ENCODE measurements at regions not wholly inside any gene's neighbourhood (a gene's known extent, or its start where the extent isn't known, plus 50 kb on each side); places are given as distances from the start of the nearest gene placed in this dataset.

DNA sequence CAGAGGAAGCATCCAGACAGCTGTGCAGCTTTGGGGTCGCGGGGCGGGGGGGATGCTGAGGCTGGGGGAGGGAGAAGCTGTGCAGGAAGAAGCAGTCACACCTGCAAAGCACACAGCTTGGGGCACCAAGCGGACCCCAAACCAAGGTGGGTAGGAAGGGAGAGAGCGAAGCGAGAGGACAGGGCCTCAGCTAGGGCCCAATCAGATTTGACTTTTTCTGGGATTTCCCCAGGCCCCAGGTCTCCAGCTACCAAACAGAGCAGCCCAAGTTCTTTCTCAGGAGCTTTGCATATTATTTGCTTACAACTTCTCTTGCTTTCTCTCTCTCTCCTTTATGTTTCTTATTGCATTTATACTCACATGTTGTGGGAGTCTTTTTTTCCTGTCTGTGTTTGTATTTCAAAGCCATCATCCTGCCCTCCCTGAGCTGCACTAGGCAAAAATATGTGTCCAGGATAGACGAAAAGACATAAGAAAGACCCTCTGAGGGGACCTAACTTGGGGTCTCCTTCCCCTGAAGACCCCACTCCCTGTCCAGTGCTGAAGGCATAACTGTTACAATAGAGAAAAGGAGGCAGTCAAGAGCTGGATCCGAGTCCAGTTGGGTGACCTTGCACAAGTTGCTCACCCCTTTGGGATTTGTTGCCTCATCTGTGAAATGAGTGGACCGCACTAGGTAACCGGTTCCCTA, 50.6 kb upstream of the SMNDC1 start:
- Histone ChIP-seq H3K79me2 (ENCODE audit: insufficient read depth) (no peaks in the 10 kb centered on the region), H3K4me3 (ENCODE audit: low read depth in 2 of 2, low read length in 1 of 2) (no peak overlapping the region), H3K9me3 (no peaks in the 10 kb centered on the region; the same call in 1 of the 2 replicates), H4K20me1 (ENCODE audit: insufficient read depth) (no peaks in the 10 kb centered on the region), H3K27me3 (ENCODE audit: insufficient read depth) (no peaks in the 10 kb centered on the region), H2AFZ (ENCODE audit: low read depth) (no peak overlapping the region), H3K9ac (no peak overlapping the region), H3K27ac (ENCODE audit: low read depth in 2 of 2, low read length in 1 of 2) (no peak overlapping the region), H3F3A (replicated peaks; ENCODE audit: insufficient read depth) (peaks cover 4% of the 10 kb centered on the region), H3K4me2 (no peak overlapping the region), H3K4me1 (ENCODE audit: control insufficient read depth in 1 of 2, insufficient read depth in 2 of 2, low read depth in 1 of 2, low read length in 1 of 2) (peaks cover 9 to 17% of the 10 kb centered on the region in 2 experiments; a peak in 3 of 4 replicates), H3K9me2 (no peaks in the 10 kb centered on the region), H3K36me3 (replicated peaks in 1 of 2; ENCODE audit: control insufficient read depth in 1 of 2, insufficient read depth in 2 of 2, low read length in 1 of 2) (no peaks in the 10 kb centered on the region)
- CTCF ChIA-PET: interaction anchor here (0.7 to 5.8 kb wide), 22 partner anchors 10 to 465 kb away, joined by 3 to 112 read pairs (median 5); no protein-coding TSS in a partner anchor
- 75% methylated on average over 7 of the region's 10 CpGs for WGBS (ENCODE audit: low lambda C conversion rate)
- no peak for DNase-seq
- TF ChIP-seq CHD2 (IDR thresholded peaks at IDR 0.05; ENCODE audit: low read length, partially characterized antibody): no peak
- TF ChIP-seq FOXJ3 (CRISPR knock-in tag; IDR thresholded peaks at IDR 0.05): no peak
- TF ChIP-seq EZH2phosphoT487 (IDR thresholded peaks at IDR 0.05; ENCODE audit: borderline replicate concordance, low read depth): no peak
- no peak for TF ChIP-seq TAF1 (IDR thresholded peaks at IDR 0.05; ENCODE audit: borderline replicate concordance, low read depth, low read length)
- TF ChIP-seq SIN3A (IDR thresholded peaks at IDR 0.05; ENCODE audit: borderline replicate concordance, low read depth, low read length): no peak
- POLR2A ChIA-PET: no interaction called here

- no peaks in the 10 kb centered on the region for H3K79me2 ChIP-seq (ENCODE audit: insufficient read depth)
- no peak for TF ChIP-seq SIN3A (IDR thresholded peaks at IDR 0.05; ENCODE audit: borderline replicate concordance, low read depth, low read length)
- TF ChIP-seq MEF2A (IDR thresholded peaks at IDR 0.05; ENCODE audit: borderline replicate concordance, low read depth): no peak
- TF ChIP-seq CHD2 (IDR thresholded peaks at IDR 0.05; ENCODE audit: low read length, partially characterized antibody): no peak
- TF ChIP-seq SMC3 (IDR thresholded peaks at IDR 0.05; ENCODE audit: low read depth, low read length): no peak
- no peak for TF ChIP-seq PBX3 (IDR thresholded peaks at IDR 0.05)
- no peak for TF ChIP-seq EP300 (IDR thresholded peaks at IDR 0.05; ENCODE audit: borderline replicate concordance in 1 of 2, low read depth in 1 of 2, low read length in 1 of 2)
- no peak for TF ChIP-seq TCF12 (IDR thresholded peaks at IDR 0.05)
- TF ChIP-seq JUND (IDR thresholded peaks at IDR 0.05): no peak
- no peak for TF ChIP-seq USF1 (IDR thresholded peaks at IDR 0.05; ENCODE audit: borderline replicate concordance, low read depth)
- no peak for TF ChIP-seq GABPA (IDR thresholded peaks at IDR 0.05; ENCODE audit: low read depth)
- no peak for TF ChIP-seq ZBTB33 (IDR thresholded peaks at IDR 0.05; ENCODE audit: borderline replicate concordance, low read depth)
- TF ChIP-seq RCOR1 (IDR thresholded peaks at IDR 0.05; ENCODE audit: low read length): no peak
- no peak for TF ChIP-seq RXRA (IDR thresholded peaks at IDR 0.05; ENCODE audit: borderline replicate concordance, low read depth)
- TF ChIP-seq CTCF (IDR thresholded peaks at IDR 0.05): no peak
- TF ChIP-seq, protein P1, sequence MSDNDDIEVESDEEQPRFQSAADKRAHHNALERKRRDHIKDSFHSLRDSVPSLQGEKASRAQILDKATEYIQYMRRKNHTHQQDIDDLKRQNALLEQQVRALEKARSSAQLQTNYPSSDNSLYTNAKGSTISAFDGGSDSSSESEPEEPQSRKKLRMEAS (IDR thresholded peaks at IDR 0.05; ENCODE audit: low read depth): no peak
- no peak for TF ChIP-seq RAD21 (IDR thresholded peaks at IDR 0.05; ENCODE audit: low read length)
- DNase-seq: no peak
- no peaks in the 10 kb centered on the region for H4K20me1 ChIP-seq (ENCODE audit: insufficient read depth)
- H3F3A ChIP-seq (replicated peaks; ENCODE audit: insufficient read depth): peaks cover 4% of the 10 kb centered on the region
- H3K4me3 ChIP-seq (ENCODE audit: low read depth in 2 of 2, low read length in 1 of 2): no peak overlapping the region
- H3K27ac ChIP-seq (ENCODE audit: low read depth in 2 of 2, low read length in 1 of 2): no peak overlapping the region
- no peaks in the 10 kb centered on the region; the same call in 1 of the 2 replicates for H3K9me3 ChIP-seq
- H3K9me2 ChIP-seq: no peaks in the 10 kb centered on the region
- WGBS (ENCODE audit: low lambda C conversion rate): 77% methylated on average over 8 of the region's 9 CpGs
- peaks cover 9 to 17% of the 10 kb centered on the region in 2 experiments; a peak in 3 of 4 replicates for H3K4me1 ChIP-seq (ENCODE audit: control insufficient read depth in 1 of 2, insufficient read depth in 2 of 2, low read depth in 1 of 2, low read length in 1 of 2)
- no peak overlapping the region for H3K9ac ChIP-seq
- no peak overlapping the region for H3K4me2 ChIP-seq
- POLR2A ChIA-PET: no interaction called here
- no peak overlapping the region for H2AFZ ChIP-seq (ENCODE audit: low read depth)
- H3K36me3 ChIP-seq (replicated peaks in 1 of 2; ENCODE audit: control insufficient read depth in 1 of 2, insufficient read depth in 2 of 2, low read length in 1 of 2): no peaks in the 10 kb centered on the region
- no peaks in the 10 kb centered on the region for H3K27me3 ChIP-seq (ENCODE audit: insufficient read depth)
- CTCF ChIA-PET: interaction anchor here (0.7 to 5.8 kb wide), 9 partner anchors 10 to 191 kb away, joined by 3 to 112 read pairs (median 5); no protein-coding TSS in a partner anchor
Measured at GRCh38 chr10:110355922-110356627, 51.4 kb upstream of the SMNDC1 start.
